Cardiac muscle cell (in vitro differentiated cells and primary cell): ENCODE measurements at regions not wholly inside any gene's neighbourhood (a gene's known extent, or its start where the extent isn't known, plus 50 kb on each side); places are given as distances from the start of the nearest gene placed in this dataset.

ENCODE experiments used
- DNase-seq, 2 donors: peaks; one replicate each; pipeline versions ENCODE4 v3.0.0 to v3.0.0-alpha.2; 2010 to 2017; ENCODE audit warnings: low read depth in 1 of 2, low spot score in 1 of 2
- H3K27ac ChIP-seq: fragments of 200-600 bp; sonication (generic); 2 replicates; pipeline ENCODE4 v1.5.1; 2016
- H3K27me3 ChIP-seq: fragments of 200-600 bp; sonication (generic); 2 replicates; pipeline ENCODE4 v1.6.0; 2016; ENCODE audit warnings: control low read depth
- H3K36me3 ChIP-seq: fragments of 200-600 bp; sonication (generic); 2 replicates; pipeline ENCODE4 v1.5.1; 2016; ENCODE audit warnings: control low read depth
- H3K4me1 ChIP-seq: fragments of 200-600 bp; sonication (generic); 2 replicates; pipeline ENCODE4 v1.8.1; 2017; ENCODE audit warnings: low read depth, mild to moderate bottlenecking, mixed run types
- H3K4me3 ChIP-seq: fragments of 200-600 bp; sonication (generic); 2 replicates; pipeline ENCODE4 v1.5.1; 2016; ENCODE audit warnings: mild to moderate bottlenecking
- H3K9me3 ChIP-seq: fragments of 200-600 bp; sonication (generic); 2 replicates; pipeline ENCODE4 v1.5.1; 2017; ENCODE audit warnings: low read depth, mild to moderate bottlenecking, control low read depth
- CTCF ChIP-seq: IDR thresholded peaks from 2 replicates; pipeline ENCODE4 v1.5.1; 2012; ENCODE audit warnings: low read depth, mild to moderate bottlenecking, low read length

GRCh38 chr6:165045631-165046030 is 263.8 kb downstream of the C6orf118 start:
- no peak for DNase-seq
- H3K4me1 ChIP-seq = no peaks in the 10 kb centered on the region
- no peaks in the 10 kb centered on the region for H3K36me3 ChIP-seq

GRCh38 chr6:165042912-165043311 is 266.5 kb downstream of the C6orf118 start:
- no peak for DNase-seq
- TF ChIP-seq CTCF = no peak

More at GRCh38 chr6:165045631-165046030, 263.8 kb downstream of the C6orf118 start:
- no peaks in the 10 kb centered on the region for H3K27me3 ChIP-seq
- no peak for TF ChIP-seq CTCF
- no peak overlapping the region for H3K27ac ChIP-seq
- no peaks in the 10 kb centered on the region for H3K9me3 ChIP-seq
- H3K4me3 ChIP-seq = no peak overlapping the region

GRCh38 chr6:165040440-165040839 is 269.0 kb downstream of the C6orf118 start:
- Histone ChIP-seq H3K36me3 (no peaks in the 10 kb centered on the region), H3K27me3 (no peaks in the 10 kb centered on the region)

More at GRCh38 chr6:165042912-165043311, 266.5 kb downstream of the C6orf118 start:
- H3K9me3 ChIP-seq = no peaks in the 10 kb centered on the region
- no peaks in the 10 kb centered on the region for H3K4me1 ChIP-seq
- no peak overlapping the region for H3K27ac ChIP-seq
- H3K36me3 ChIP-seq = no peaks in the 10 kb centered on the region
- H3K27me3 ChIP-seq = no peaks in the 10 kb centered on the region
- H3K4me3 ChIP-seq = no peak overlapping the region

DNA sequence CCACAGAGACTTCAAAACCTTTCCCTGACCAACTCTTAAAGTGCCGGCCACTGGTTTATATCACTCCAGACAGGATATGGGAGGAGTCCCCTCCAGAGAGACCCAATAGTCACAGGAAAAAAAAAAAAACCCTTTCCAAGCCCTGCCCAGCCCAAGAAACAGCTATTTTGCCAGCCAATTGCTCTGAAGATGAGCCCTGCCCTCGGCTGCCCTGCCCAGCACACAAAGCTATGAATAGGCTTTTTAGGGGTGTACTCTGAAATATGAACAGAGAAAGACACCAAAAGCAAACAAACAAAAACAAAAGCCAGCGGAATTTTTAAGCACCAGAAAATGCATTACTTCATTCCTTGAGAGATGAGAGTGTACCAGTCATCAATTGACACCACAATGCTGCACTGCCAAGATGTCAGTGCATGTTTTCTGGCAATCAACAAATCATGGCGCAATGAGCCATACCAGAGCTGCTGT is 275.1 kb downstream of the C6orf118 start:
- Histone ChIP-seq H3K27me3 (no peaks in the 10 kb centered on the region), H3K4me1 (no peaks in the 10 kb centered on the region), H3K4me3 (no peak overlapping the region), H3K36me3 (no peaks in the 10 kb centered on the region), H3K27ac (no peak overlapping the region), H3K9me3 (no peaks in the 10 kb centered on the region)
- DNase-seq = peak in 1 of 2 donors; percentile 27
- TF ChIP-seq CTCF = no peak

More at GRCh38 chr6:165040440-165040839, 269.0 kb downstream of the C6orf118 start:
- Histone ChIP-seq H3K27ac (no peak overlapping the region), H3K4me3 (no peak overlapping the region), H3K4me1 (no peaks in the 10 kb centered on the region), H3K9me3 (no peaks in the 10 kb centered on the region)
- no peak for TF ChIP-seq CTCF
- DNase-seq = no peak

DNA sequence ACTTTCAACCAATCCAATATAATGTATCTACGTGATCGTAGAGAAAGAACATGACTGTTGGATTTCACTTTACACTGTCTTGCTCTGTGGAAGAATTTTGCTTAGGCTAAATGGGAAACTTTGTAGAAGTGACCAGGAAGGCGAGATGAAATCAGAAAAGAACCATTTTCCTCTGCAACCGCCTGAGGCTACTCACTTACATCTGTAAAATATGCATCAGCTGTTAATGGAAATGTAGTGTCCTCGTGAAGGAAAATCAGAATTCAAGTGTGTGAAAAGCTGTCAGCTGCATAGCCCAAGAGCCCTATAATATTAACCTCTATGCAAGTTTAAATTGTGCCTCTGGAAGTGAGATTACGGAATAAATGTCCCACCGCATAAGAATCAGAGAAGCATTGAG is 277.9 kb downstream of the C6orf118 start:
- Histone ChIP-seq H3K27me3 (no peaks in the 10 kb centered on the region), H3K27ac (no peak overlapping the region), H3K9me3 (no peaks in the 10 kb centered on the region), H3K4me1 (no peaks in the 10 kb centered on the region), H3K36me3 (no peaks in the 10 kb centered on the region), H3K4me3 (no peak overlapping the region)
- no peak for DNase-seq
- no peak for TF ChIP-seq CTCF

DNA sequence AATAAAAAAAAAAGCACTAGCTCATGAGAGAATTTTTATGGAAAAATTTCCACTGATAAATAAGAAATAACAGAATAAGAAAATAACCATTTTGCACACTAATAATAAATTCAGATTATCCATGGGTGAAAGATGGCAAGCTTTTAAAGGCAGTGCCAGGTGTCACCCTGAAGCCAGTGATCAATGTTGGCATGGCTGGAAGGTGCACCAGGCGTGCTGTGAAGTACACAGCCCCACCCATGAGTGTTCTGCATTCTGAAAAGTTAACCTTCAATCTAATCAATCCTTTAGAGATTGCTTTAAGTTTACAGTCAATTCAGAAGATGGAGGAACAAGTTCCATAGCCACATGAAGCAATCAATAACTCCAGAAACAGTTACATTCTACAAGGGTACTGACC is 284.4 kb downstream of the C6orf118 start:
- H3K27ac ChIP-seq = no peak overlapping the region
- no peaks in the 10 kb centered on the region for H3K4me1 ChIP-seq
- no peak overlapping the region for H3K4me3 ChIP-seq
- no peaks in the 10 kb centered on the region for H3K9me3 ChIP-seq
- TF ChIP-seq CTCF = no peak
- no peaks in the 10 kb centered on the region for H3K27me3 ChIP-seq
- DNase-seq = no peak
- no peaks in the 10 kb centered on the region for H3K36me3 ChIP-seq
